IPS-NIHi11 (cell line): ENCODE measurements at regions not wholly inside any gene's neighbourhood (a gene's known extent, or its start where the extent isn't known, plus 50 kb on each side); places are given as distances from the start of the nearest gene placed in this dataset.
"Not testable (repeated sequence)": the region's sequence is repeated elsewhere in the genome, so short reads cannot be mapped to it uniquely, and the experiment has no call there.

Experiments used
- DNase-seq: peaks from one replicate; pipeline ENCODE4 v3.0.0; 2012; ENCODE audit warnings: mixed read lengths, low spot score

- no peak for DNase-seq
These were observed 446.8 kb upstream of the DPH6 start for GRCh38 chr15:35992791-35993190.

- no peak for DNase-seq
These were observed 447.2 kb upstream of the DPH6 start for GRCh38 chr15:35993196-35993595.

GRCh38 chr15:35994876-35995275 is 448.9 kb upstream of the DPH6 start:
- DNase-seq, result no peak

- DNase-seq, result no peak
These were observed 453.0 kb upstream of the DPH6 start for GRCh38 chr15:35998663-35999602.

GRCh38 chr15:36004891-36005490 is 459.0 kb upstream of the DPH6 start:
- no peak for DNase-seq

GRCh38 chr15:36005542-36005941 is 459.6 kb upstream of the DPH6 start:
- no peak for DNase-seq

GRCh38 chr15:36007699-36008098 is 461.7 kb upstream of the DPH6 start:
- DNase-seq, result no peak

GRCh38 chr15:36008719-36009118 is 462.8 kb upstream of the DPH6 start:
- DNase-seq, result no peak

GRCh38 chr15:36024031-36024688 is 478.2 kb upstream of the DPH6 start:
- no peak for DNase-seq

GRCh38 chr15:36026627-36027283 is 480.8 kb upstream of the DPH6 start:
- no peak for DNase-seq

- no peak for DNase-seq
These were observed 483.7 kb upstream of the DPH6 start for GRCh38 chr15:36029606-36030210.

- no peak for DNase-seq
These were observed 494.1 kb upstream of the DPH6 start for GRCh38 chr15:36039996-36040572.

- DNase-seq, result not testable (repeated sequence)
These were observed 501.2 kb upstream of the DPH6 start for GRCh38 chr15:36047018-36047716.

GRCh38 chr15:36050899-36051298 is 504.9 kb upstream of the DPH6 start:
- peak; percentile 37 for DNase-seq

- DNase-seq, result not testable (repeated sequence)
These were observed 506.7 kb upstream of the DPH6 start for GRCh38 chr15:36052641-36053040.

GRCh38 chr15:36053746-36054145 is 507.8 kb upstream of the DPH6 start:
- DNase-seq, result no peak

GRCh38 chr15:36059596-36059995 is 513.6 kb upstream of the DPH6 start:
- DNase-seq, result no peak

- DNase-seq, result no peak
These were observed 516.4 kb upstream of the DPH6 start for GRCh38 chr15:36062357-36062756.

GRCh38 chr15:36066757-36067156 is 512.7 kb upstream of the CDIN1 start:
- no peak for DNase-seq

GRCh38 chr15:36067483-36068274 is 511.7 kb upstream of the CDIN1 start:
- DNase-seq, result no peak
